GM19239 (cell line): ENCODE measurements at regions not wholly inside any gene's neighbourhood (a gene's known extent, or its start where the extent isn't known, plus 50 kb on each side); places are given as distances from the start of the nearest gene placed in this dataset.
"Not testable (repeated sequence)": the region's sequence is repeated elsewhere in the genome, so short reads cannot be mapped to it uniquely, and the experiment has no call there.

Source experiments
- DNase-seq: peaks from one replicate; pipeline ENCODE4 v3.0.0; 2011; ENCODE audit warnings: low spot score; ENCODE audit not compliant: insufficient read length
- FAIRE-seq: peaks from 2 replicates; lab custom pipeline; 2011; peaks lifted over from hg19 to GRCh38; lab: Jason Lieb, UNC

DNA sequence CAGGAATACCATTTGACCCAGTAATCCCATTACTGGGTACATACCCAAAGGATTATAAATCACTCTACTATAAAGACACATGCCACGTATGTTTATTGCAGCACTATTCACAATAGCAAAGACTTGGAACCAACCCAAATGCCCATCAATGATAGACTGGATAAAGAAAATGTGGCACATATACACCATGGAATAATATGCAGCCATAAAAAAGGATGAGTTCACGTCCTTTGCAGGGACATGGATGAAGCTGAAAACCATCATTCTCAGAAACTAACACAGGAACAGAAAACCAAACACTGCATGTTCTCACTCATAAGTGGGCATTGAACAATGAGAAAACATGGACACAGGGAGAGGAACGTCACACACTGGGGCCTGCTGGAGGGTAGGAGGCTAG is 556.1 kb upstream of the ADGRL2 start:
- FAIRE-seq, DNase-seq: not testable (repeated sequence)

DNA sequence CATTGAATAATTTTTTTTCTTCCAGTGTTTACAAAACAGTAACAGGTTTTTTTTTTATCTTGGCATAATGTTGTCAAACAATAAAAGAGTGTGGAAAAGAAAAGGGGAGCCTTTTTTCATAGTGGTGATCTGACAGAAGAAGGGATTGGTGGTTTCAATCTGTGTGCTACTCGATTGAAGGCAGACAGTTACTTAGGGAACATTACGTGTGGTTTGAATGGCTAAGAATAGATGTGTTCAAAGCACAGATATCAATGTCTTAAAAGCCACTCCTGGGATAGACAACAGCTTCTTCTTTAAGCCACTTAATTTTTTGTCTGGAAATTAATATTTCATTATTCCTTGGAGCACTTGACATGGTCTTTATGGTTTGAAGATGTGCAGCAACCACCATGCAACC is 558.6 kb upstream of the ADGRL2 start:
- FAIRE-seq: no peak
- DNase-seq: no peak

GRCh38 chr1:81238129-81238528 is 562.6 kb upstream of the ADGRL2 start:
- DNase-seq (no peak), FAIRE-seq (no peak)

GRCh38 chr1:81237473-81238089 is 563.2 kb upstream of the ADGRL2 start:
- DNase-seq (no peak), FAIRE-seq (no peak)

DNA sequence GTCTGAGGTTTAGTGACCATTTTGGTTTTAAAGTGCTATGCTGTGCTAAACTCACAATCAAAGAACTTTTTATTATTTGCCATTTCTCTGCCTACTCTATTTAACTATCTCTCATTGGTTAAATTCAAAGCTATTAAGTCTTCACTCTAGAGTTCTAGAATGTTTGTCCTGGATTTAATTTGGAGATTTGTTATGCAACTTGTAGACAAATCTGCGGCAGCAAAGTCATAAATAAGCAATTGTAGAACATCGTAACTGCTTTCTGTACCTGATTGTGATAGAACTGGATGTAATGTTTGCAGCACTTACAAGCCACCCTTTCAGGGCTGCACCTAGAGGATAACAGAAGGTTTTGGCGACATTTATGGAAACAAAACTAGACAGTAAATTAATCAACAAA is 566.5 kb upstream of the ADGRL2 start:
- FAIRE-seq (no peak), DNase-seq (no peak)

GRCh38 chr1:81233591-81233990 is 567.1 kb upstream of the ADGRL2 start:
- no peak for DNase-seq
- no peak for FAIRE-seq

- no peak for FAIRE-seq
- no peak for DNase-seq
These were observed 568.3 kb upstream of the ADGRL2 start for GRCh38 chr1:81232420-81232819.

DNA sequence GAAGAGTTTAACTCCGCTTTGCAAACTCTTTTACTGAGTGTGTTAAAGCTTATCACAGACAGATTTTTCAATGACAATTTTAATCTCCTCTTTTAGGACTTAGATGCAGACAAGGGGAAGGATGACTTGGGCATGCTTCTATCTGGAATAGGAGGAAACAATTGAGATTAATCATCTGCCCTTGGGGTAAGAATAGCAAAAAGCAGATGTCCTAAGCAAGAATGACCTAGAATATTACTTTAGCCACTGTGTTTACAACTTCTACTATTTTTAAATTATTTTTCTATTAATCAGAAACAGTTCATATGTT is 569.0 kb upstream of the ADGRL2 start:
- no peak for DNase-seq

DNA sequence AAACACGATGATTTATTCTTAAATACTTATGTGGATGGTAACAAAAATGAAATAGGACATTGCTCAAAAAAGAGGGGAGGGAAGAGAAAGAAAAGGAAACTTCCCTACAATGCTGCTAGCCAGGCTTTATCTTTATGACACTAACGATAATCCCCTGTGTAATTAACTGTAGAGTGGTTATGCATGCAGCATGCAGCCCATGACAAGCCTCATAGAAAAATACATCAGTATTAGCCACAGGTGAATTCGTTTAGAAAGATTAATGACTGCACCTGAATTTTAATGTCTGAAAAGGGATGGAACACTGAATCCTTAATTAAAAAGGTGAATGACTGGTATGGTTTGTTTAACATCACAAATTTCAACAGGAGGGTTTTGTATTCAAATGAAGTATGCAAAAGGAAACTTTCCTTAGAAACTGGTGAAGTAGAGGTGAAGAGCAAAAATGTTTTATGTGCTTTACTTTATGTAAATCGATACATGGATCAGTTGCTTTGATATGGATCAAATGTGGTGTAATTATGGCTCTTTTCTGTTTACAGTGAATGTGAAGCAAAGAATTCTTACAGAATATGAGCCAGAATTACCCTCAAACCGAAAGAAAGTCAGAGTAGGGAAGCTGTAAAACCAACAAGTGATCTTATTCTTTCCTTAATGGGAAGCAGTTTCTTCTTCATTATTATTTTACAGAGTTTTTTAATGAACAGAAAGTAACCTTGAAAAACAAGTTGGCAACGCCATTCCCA is 569.6 kb upstream of the ADGRL2 start:
- no peak for DNase-seq
- no peak for FAIRE-seq

More for the DNA sequence above, 569.0 kb upstream of the ADGRL2 start:
- no peak for FAIRE-seq

DNA sequence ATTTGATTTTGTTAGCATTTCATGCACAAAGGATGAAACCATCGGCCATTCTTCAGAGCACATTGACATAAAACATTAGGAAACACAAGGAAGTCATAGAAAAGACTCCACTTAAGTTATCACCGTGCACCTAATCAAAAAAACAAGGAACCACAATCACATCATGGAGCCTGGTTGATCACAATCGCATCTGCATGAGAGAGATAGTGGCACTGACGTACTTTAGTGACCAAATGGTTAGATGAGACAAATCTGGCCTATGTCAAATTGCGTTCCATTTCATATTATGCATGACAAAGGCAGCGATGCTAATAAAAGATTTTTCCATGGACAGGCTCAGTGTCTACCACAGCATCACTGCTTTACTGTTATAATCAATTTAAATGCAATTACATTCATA is 571.8 kb upstream of the ADGRL2 start:
- no peak for FAIRE-seq
- no peak for DNase-seq

DNA sequence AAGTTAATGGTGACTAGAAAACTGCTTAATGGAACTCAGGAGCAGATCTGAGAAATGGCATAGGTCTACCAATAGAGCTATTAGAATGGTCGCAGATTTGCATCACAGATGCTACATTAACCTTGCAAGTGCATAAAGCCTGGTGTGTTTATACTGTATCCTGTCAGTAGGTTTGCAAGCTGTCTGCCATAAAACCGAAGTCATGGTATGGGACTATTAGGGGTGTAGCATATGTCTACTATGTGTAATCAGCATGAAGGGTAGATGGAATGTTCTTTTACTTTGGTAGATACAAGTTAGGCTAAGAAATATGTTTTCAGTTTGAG is 574.2 kb upstream of the ADGRL2 start:
- FAIRE-seq (no peak), DNase-seq (no peak)

- no peak for DNase-seq
- FAIRE-seq: no peak
These were observed 574.7 kb upstream of the ADGRL2 start for GRCh38 chr1:81225789-81226602.

DNA sequence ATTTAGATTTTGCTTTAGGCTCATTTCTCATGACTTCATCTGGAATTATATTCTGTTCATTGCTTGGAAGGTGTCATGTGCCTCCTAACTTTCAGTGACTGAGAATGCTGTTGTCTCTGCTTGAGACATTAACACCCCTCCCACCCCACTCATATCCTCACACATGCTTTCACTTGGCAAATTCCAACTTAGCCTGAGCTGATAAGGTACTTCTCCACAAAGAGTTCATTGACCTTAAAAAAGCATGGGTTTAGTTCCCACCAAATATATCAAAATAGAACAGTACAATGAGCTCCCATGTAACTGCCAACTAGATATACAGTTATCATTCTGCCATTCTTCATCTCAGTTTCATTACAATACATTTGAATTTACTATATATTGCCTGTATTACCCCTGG is 576.5 kb upstream of the ADGRL2 start:
- no peak for DNase-seq
- FAIRE-seq: no peak

DNA sequence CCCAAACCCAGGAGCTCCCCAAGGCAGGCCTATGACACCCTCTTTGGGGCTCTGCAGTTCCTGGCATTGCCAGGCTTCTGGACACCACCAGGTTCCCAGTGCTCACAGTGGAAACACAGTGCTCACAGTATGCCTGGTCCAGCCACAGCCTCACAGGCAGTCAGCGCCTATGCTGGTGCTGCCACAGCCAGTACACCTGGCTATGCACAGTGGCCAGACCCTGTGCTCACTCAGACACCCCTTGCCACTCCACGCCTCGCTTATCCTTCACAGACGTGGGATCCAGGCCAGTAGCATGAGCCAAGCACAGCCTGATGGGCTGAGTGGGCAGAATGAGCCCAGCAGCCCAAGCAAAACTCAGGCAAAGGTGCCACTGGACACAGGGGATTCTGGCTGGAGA is 579.2 kb upstream of the ADGRL2 start:
- no peak for DNase-seq
- no peak for FAIRE-seq

DNA sequence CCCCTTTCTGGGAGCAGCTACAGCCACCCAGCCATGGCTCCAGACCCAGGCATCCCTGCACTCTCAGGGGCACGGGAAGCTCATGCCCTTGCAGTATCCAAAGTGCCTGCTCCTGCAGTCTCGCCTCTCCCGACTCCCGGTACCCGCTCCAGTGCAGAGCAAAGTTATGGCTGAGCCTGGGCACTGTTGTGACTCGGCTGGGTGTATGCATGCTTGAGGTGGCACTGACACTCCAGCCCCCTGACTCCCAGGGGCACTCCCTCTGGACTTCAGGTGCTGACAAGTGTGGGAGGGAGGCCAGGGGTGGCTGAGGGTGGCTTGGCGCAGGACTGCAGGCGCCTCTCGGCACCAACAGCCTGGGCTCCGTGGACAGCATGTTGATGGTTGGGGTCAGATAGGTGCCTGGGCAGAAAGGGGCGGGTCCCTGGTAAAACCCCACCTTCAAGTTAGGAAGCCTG is 580.1 kb upstream of the ADGRL2 start:
- DNase-seq (no peak), FAIRE-seq (no peak)

GRCh38 chr1:81217058-81217457 is 583.7 kb upstream of the ADGRL2 start:
- FAIRE-seq: no peak

DNA sequence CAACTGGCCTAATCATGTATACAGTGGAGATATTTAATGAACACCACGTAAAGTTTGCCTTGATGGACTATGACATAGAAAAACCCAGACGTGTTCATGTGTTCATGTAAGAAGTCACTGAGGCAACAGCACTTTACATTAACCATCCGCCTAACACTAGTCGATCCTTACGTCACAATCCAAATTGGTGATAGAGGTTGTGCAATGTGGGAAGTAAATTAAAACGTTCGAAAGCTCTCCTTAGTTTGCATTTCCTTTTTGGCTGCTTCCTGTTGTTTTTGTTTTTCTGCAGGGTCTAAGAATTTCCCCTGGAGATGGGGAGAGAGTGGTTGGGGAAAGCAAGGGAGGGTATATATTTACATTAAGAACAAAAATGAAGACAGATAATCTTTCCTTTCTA is 587.5 kb upstream of the ADGRL2 start:
- FAIRE-seq (no peak), DNase-seq (no peak)

More at GRCh38 chr1:81217058-81217457, 583.7 kb upstream of the ADGRL2 start:
- DNase-seq: no peak

- FAIRE-seq: no peak
- DNase-seq: no peak
These were observed 591.3 kb upstream of the ADGRL2 start for GRCh38 chr1:81209461-81209860.

GRCh38 chr1:81208441-81208840 is 592.3 kb upstream of the ADGRL2 start:
- DNase-seq (no peak), FAIRE-seq (no peak)

DNA sequence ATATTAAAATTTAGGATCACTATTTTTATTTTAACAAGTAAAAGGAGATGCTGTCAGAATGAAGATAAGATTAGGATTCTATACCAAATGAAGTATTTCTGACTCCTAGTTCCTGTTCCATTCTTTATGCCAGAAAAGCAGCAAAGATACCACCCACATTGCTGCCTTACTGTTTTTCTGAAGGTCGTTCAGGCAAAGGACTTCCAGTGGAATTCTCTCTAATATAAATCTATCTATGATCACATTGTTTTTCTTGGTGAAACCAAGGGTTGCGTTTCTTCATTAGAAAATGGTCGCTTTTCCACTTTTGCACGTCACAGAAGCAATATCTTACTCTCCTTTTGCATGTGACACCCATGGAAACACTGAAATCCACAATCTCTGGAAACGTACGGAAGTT is 594.8 kb upstream of the ADGRL2 start:
- FAIRE-seq: no peak
- DNase-seq: no peak

GRCh38 chr1:81201779-81202178 is 599.0 kb upstream of the ADGRL2 start:
- no peak for DNase-seq
- no peak for FAIRE-seq
